Right lobe of liver (tissue), 6 donors: ENCODE measurements at regions not wholly inside any gene's neighbourhood (a gene's known extent, or its start where the extent isn't known, plus 50 kb on each side); places are given as distances from the start of the nearest gene placed in this dataset.
"Not testable (repeated sequence)": the region's sequence is repeated elsewhere in the genome, so short reads cannot be mapped to it uniquely, and the experiment has no call there.

Experiments
- ATAC-seq, 4 donors: fragments of 200-7000 bp; cut with Tn5 transposase; one replicate each; pipeline ENCODE4 v1.9.1; 2020; ENCODE audit warnings: mild to moderate bottlenecking in 4 of 4, moderate library complexity in 4 of 4
- DNase-seq, 3 donors: peaks; one replicate each; pipeline ENCODE4 v3.0.0-alpha.2; 2020
- H3K27ac ChIP-seq, 3 donors: fragments of 200-600 bp; one replicate each; pipeline ENCODE4 v1.8.0; 2022
- H3K27me3 ChIP-seq, 2 donors: fragments of 200-600 bp; one replicate each; pipeline ENCODE4 v1.8.0; 2022
- H3K36me3 ChIP-seq, 4 donors: fragments of 200-600 bp; sonication (generic) in 1 of 4; one replicate each; pipeline versions ENCODE4 v1.5.1 to v1.8.0; 2017 to 2022; ENCODE audit warnings: control low read depth in 1 of 4
- H3K4me1 ChIP-seq, 4 donors: fragments of 200-600 bp; sonication (generic) in 1 of 4; one replicate each; pipeline versions ENCODE4 v1.5.1 to v1.8.0; 2017 to 2022; ENCODE audit warnings: control low read depth in 1 of 4
- H3K4me3 ChIP-seq, 3 donors: fragments of 200-600 bp; one replicate each; pipeline ENCODE4 v1.8.0; 2022
- H3K9me3 ChIP-seq, 4 donors: fragments of 200-600 bp; sonication (generic) in 1 of 4; one replicate each; pipeline versions ENCODE4 v1.5.1 to v1.8.0; 2017 to 2022; ENCODE audit warnings: control low read depth in 1 of 4
- CTCF ChIP-seq, 4 donors: fragments of 200-600 bp in 3 of 4; fragments of 450-650 bp in 1 of 4; IDR thresholded peaks; one replicate each; pipeline versions ENCODE4 v1.5.1 to v1.8.0; 2016 to 2022; ENCODE audit warnings: antibody characterized with exemption in 4 of 4, mild to moderate bottlenecking in 2 of 4
- POLR2A ChIP-seq: fragments of 450-650 bp; IDR thresholded peaks from one replicate; pipeline ENCODE4 v1.6.1; 2017; ENCODE audit warnings: antibody characterized with exemption, mild to moderate bottlenecking
- WGBS: methylation state at CpG from one replicate; pipeline ENCODE4 v1.1.6; 2018; ENCODE audit warnings: low coverage, low lambda C conversion rate; ENCODE audit not compliant: insufficient coverage; ENCODE audit errors: missing lambda C conversion rate; 5-methylcytosine and 5-hydroxymethylcytosine counted together
- intact Hi-C, 2 donors: fragments of 100-400 bp; cut with DNase I; formaldehyde crosslinking; loops; one replicate each; pipeline versions ENCODE4 v1.11.2 to v1.14.1; 2022
- donor health status: DM: no; HTN: yes; CAD: no.
- donor health status: DM: no; HTN: no; CAD: no.
- donor health status: DM: no; HTN: no; CAD: no.
- donor health status: DM: no; HTN: yes; CAD: no.
- donor health status: DM: no; HTN: yes; CAD: no.

GRCh38 chr5:69007163-69007562 lies 86.7 kb upstream of the SLC30A5 start:
- no peak overlapping the region for H3K4me3 ChIP-seq
- intact Hi-C loops: no loop called here
- H3K4me1 ChIP-seq: no peaks in the 10 kb centered on the region
- H3K27me3 ChIP-seq: no peaks in the 10 kb centered on the region
- ATAC-seq (no peak), DNase-seq (no peak)
- no peak for TF ChIP-seq CTCF (IDR thresholded peaks at IDR 0.05)
- TF ChIP-seq POLR2A: no peak
- no peaks in the 10 kb centered on the region for H3K9me3 ChIP-seq
- no peaks in the 10 kb centered on the region for H3K36me3 ChIP-seq
- no peak overlapping the region for H3K27ac ChIP-seq
- 50% methylated on average over 4 of the region's 4 CpGs for WGBS

- Histone ChIP-seq H3K27me3 (no peaks in the 10 kb centered on the region), H3K36me3 (no peaks in the 10 kb centered on the region), H3K4me1 (no peaks in the 10 kb centered on the region), H3K27ac (no peak overlapping the region), H3K4me3 (no peak overlapping the region), H3K9me3 (no peaks in the 10 kb centered on the region)
- intact Hi-C loops: no loop called here
- ATAC-seq: peak; percentile 90 to 93 (median 92)
- no peak for TF ChIP-seq POLR2A
- TF ChIP-seq CTCF (IDR thresholded peaks at IDR 0.05): peak; percentile 74 to 88 (median 86)
- WGBS: 19% methylated on average over 4 of the region's 4 CpGs
- DNase-seq: peak; percentile 41 to 70 (median 68)
Observed at GRCh38 chr5:69007726-69008368, 86.0 kb upstream of the SLC30A5 start.

- WGBS: 58% methylated on average over 4 of the region's 4 CpGs
- no peaks in the 10 kb centered on the region for H3K9me3 ChIP-seq
- H3K4me1 ChIP-seq: no peaks in the 10 kb centered on the region
- no peak for DNase-seq
- no peak overlapping the region for H3K27ac ChIP-seq
- no peak for TF ChIP-seq CTCF (IDR thresholded peaks at IDR 0.05)
- no peak overlapping the region for H3K4me3 ChIP-seq
- intact Hi-C loops: no loop called here
- no peaks in the 10 kb centered on the region for H3K36me3 ChIP-seq
- no peak for ATAC-seq
- no peaks in the 10 kb centered on the region for H3K27me3 ChIP-seq
Observed at GRCh38 chr5:69010476-69010875, 83.3 kb upstream of the SLC30A5 start.

- no peak overlapping the region for H3K27ac ChIP-seq
- no peak overlapping the region for H3K4me3 ChIP-seq
- H3K27me3 ChIP-seq: no peaks in the 10 kb centered on the region
- H3K4me1 ChIP-seq: no peaks in the 10 kb centered on the region
- H3K36me3 ChIP-seq: no peaks in the 10 kb centered on the region
- ATAC-seq (no peak), DNase-seq (no peak)
- intact Hi-C loops: no loop called here
- TF ChIP-seq CTCF (IDR thresholded peaks at IDR 0.05) (no peak), POLR2A (no peak)
- WGBS: 75% methylated on average over 5 of the region's 5 CpGs
- H3K9me3 ChIP-seq: no peaks in the 10 kb centered on the region
Observed at GRCh38 chr5:69011910-69012309, 81.9 kb upstream of the SLC30A5 start.

GRCh38 chr5:69013481-69013880 lies 80.3 kb upstream of the SLC30A5 start:
- ATAC-seq: no peak
- Histone ChIP-seq H3K36me3 (no peaks in the 10 kb centered on the region), H3K27ac (no peak overlapping the region), H3K9me3 (no peaks in the 10 kb centered on the region), H3K4me3 (no peak overlapping the region), H3K4me1 (no peaks in the 10 kb centered on the region), H3K27me3 (no peaks in the 10 kb centered on the region)
- 88% methylated on average over 2 of the region's 2 CpGs for WGBS
- DNase-seq: no peak
- TF ChIP-seq CTCF (IDR thresholded peaks at IDR 0.05) (no peak), POLR2A (no peak)
- intact Hi-C loops: no loop called here

- intact Hi-C loops, H3K9me3 ChIP-seq, H3K4me3 ChIP-seq, DNase-seq, H3K27me3 ChIP-seq, H3K27ac ChIP-seq, H3K36me3 ChIP-seq, H3K4me1 ChIP-seq, ATAC-seq: not testable (repeated sequence)
- 88% methylated on average over 2 of the region's 2 CpGs for WGBS
Observed at GRCh38 chr5:69014007-69014406, 79.8 kb upstream of the SLC30A5 start.
